ENCODE measurements at regions not wholly inside any gene's neighbourhood (a gene's known extent, or its start where the extent isn't known, plus 50 kb on each side); places are given as distances from the start of the nearest gene placed in this dataset.

DNA sequence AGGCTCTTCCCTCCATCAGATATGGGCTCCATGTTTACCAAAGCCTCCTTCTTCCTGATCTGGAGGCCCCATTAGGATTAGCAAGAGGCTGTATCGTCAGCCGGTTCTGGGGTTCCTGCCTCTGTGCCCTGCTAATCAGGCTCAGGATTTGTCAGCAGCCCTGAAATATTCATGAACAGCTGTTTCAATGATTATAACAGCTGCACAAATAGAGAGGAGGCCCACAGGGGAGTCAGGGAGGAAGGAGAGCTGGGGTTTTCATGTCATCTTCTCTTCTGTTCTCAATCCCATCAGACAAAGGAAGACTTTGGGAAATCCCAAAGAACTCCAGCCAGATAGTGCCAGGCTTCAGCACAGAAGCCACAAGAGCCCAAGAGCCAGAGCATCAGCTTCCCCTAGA, 72.3 kb upstream of the MMP2 start:
- TF ChIP-seq, protein P1, sequence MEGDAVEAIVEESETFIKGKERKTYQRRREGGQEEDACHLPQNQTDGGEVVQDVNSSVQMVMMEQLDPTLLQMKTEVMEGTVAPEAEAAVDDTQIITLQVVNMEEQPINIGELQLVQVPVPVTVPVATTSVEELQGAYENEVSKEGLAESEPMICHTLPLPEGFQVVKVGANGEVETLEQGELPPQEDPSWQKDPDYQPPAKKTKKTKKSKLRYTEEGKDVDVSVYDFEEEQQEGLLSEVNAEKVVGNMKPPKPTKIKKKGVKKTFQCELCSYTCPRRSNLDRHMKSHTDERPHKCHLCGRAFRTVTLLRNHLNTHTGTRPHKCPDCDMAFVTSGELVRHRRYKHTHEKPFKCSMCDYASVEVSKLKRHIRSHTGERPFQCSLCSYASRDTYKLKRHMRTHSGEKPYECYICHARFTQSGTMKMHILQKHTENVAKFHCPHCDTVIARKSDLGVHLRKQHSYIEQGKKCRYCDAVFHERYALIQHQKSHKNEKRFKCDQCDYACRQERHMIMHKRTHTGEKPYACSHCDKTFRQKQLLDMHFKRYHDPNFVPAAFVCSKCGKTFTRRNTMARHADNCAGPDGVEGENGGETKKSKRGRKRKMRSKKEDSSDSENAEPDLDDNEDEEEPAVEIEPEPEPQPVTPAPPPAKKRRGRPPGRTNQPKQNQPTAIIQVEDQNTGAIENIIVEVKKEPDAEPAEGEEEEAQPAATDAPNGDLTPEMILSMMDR (IDR thresholded peaks at IDR 0.05), result no peak
- TF ChIP-seq SIN3A (IDR thresholded peaks at IDR 0.05; ENCODE audit: borderline replicate concordance, low read depth, low read length), result no peak
- TF ChIP-seq, protein P2, sequence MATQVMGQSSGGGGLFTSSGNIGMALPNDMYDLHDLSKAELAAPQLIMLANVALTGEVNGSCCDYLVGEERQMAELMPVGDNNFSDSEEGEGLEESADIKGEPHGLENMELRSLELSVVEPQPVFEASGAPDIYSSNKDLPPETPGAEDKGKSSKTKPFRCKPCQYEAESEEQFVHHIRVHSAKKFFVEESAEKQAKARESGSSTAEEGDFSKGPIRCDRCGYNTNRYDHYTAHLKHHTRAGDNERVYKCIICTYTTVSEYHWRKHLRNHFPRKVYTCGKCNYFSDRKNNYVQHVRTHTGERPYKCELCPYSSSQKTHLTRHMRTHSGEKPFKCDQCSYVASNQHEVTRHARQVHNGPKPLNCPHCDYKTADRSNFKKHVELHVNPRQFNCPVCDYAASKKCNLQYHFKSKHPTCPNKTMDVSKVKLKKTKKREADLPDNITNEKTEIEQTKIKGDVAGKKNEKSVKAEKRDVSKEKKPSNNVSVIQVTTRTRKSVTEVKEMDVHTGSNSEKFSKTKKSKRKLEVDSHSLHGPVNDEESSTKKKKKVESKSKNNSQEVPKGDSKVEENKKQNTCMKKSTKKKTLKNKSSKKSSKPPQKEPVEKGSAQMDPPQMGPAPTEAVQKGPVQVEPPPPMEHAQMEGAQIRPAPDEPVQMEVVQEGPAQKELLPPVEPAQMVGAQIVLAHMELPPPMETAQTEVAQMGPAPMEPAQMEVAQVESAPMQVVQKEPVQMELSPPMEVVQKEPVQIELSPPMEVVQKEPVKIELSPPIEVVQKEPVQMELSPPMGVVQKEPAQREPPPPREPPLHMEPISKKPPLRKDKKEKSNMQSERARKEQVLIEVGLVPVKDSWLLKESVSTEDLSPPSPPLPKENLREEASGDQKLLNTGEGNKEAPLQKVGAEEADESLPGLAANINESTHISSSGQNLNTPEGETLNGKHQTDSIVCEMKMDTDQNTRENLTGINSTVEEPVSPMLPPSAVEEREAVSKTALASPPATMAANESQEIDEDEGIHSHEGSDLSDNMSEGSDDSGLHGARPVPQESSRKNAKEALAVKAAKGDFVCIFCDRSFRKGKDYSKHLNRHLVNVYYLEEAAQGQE (IDR thresholded peaks at IDR 0.05; ENCODE audit: low read depth, low read length), result no peak
